ENCODE measurements at regions not wholly inside any gene's neighbourhood (a gene's known extent, or its start where the extent isn't known, plus 50 kb on each side); places are given as distances from the start of the nearest gene placed in this dataset.

- Mint-ChIP-seq H3K27ac (no peak overlapping the region), H3K36me3 (no peaks in the 10 kb centered on the region), H3K9me3 (peaks cover 0 to 15% (median 3%) of the 10 kb centered on the region in 6 donors), H3K4me3 (no peak overlapping the region), H3K4me1 (no peaks in the 10 kb centered on the region), H3K27me3 (ENCODE audit: low read depth in 3 of 3) (peaks cover 0 to 2% (median 0%) of the 10 kb centered on the region in 3 donors)
- no peak for DNase-seq
Measured at GRCh38 chr12:115618105-115618504, 659.4 kb downstream of the MED13L start.

GRCh38 chr12:115617391-115617790, 660.1 kb downstream of the MED13L start:
- no peak for DNase-seq
- Mint-ChIP-seq H3K27ac (no peak overlapping the region), H3K4me1 (no peaks in the 10 kb centered on the region), H3K27me3 (ENCODE audit: low read depth in 3 of 3) (peaks cover 0 to 2% (median 0%) of the 10 kb centered on the region in 3 donors), H3K9me3 (peaks cover 0 to 15% (median 3%) of the 10 kb centered on the region in 6 donors), H3K36me3 (no peaks in the 10 kb centered on the region), H3K4me3 (no peak overlapping the region)

- Mint-ChIP-seq H3K9me3 (peaks cover 0 to 3% (median 0%) of the 10 kb centered on the region in 6 donors), H3K27ac (no peak overlapping the region), H3K4me3 (no peak overlapping the region), H3K4me1 (no peaks in the 10 kb centered on the region), H3K27me3 (ENCODE audit: low read depth in 3 of 3) (peaks cover 0 to 9% (median 5%) of the 10 kb centered on the region in 3 donors), H3K36me3 (no peaks in the 10 kb centered on the region)
- no peak for DNase-seq
Measured at GRCh38 chr12:115611477-115611876, 666.0 kb downstream of the MED13L start.

GRCh38 chr12:115609347-115609746, 668.1 kb downstream of the MED13L start:
- no peak for DNase-seq
- Mint-ChIP-seq H3K27me3 (ENCODE audit: low read depth in 3 of 3) (peaks cover 4 to 12% (median 5%) of the 10 kb centered on the region in 3 donors), H3K4me3 (no peak overlapping the region), H3K9me3 (peaks cover 0 to 7% (median 4%) of the 10 kb centered on the region in 6 donors), H3K4me1 (no peaks in the 10 kb centered on the region), H3K27ac (no peak overlapping the region), H3K36me3 (no peaks in the 10 kb centered on the region)

GRCh38 chr12:115606040-115606439, 671.5 kb downstream of the MED13L start:
- H3K27ac Mint-ChIP-seq, result no peak overlapping the region
- no peaks in the 10 kb centered on the region for H3K36me3 Mint-ChIP-seq
- no peak overlapping the region for H3K4me3 Mint-ChIP-seq
- no peak for DNase-seq
- H3K4me1 Mint-ChIP-seq, result no peaks in the 10 kb centered on the region
- peaks cover 5 to 12% (median 6%) of the 10 kb centered on the region in 3 donors for H3K27me3 Mint-ChIP-seq (ENCODE audit: low read depth in 3 of 3)
- peaks cover 0 to 5% (median 4%) of the 10 kb centered on the region in 6 donors for H3K9me3 Mint-ChIP-seq

- Mint-ChIP-seq H3K9me3 (peaks cover 0 to 10% (median 0%) of the 10 kb centered on the region in 6 donors), H3K4me1 (no peaks in the 10 kb centered on the region), H3K27me3 (ENCODE audit: low read depth in 3 of 3) (peaks cover 0 to 9% (median 6%) of the 10 kb centered on the region in 3 donors), H3K36me3 (no peaks in the 10 kb centered on the region), H3K4me3 (no peak overlapping the region), H3K27ac (no peak overlapping the region)
- no peak for DNase-seq
Measured at GRCh38 chr12:115598871-115599811, 678.4 kb downstream of the MED13L start.

- no peaks in the 10 kb centered on the region for H3K36me3 Mint-ChIP-seq
- H3K4me1 Mint-ChIP-seq, result no peaks in the 10 kb centered on the region
- DNase-seq, result no peak
- no peak overlapping the region for H3K4me3 Mint-ChIP-seq
- H3K27me3 Mint-ChIP-seq (ENCODE audit: low read depth in 3 of 3), result peaks cover 0 to 9% (median 6%) of the 10 kb centered on the region in 3 donors
- H3K9me3 Mint-ChIP-seq, result peaks cover 0 to 15% (median 0%) of the 10 kb centered on the region in 6 donors
- no peak overlapping the region for H3K27ac Mint-ChIP-seq
Measured at GRCh38 chr12:115597157-115597712, 680.3 kb downstream of the MED13L start.

GRCh38 chr12:115588131-115588530, 689.4 kb downstream of the MED13L start:
- no peak overlapping the region for H3K4me3 Mint-ChIP-seq
- peaks cover 0 to 4% (median 0%) of the 10 kb centered on the region in 6 donors for H3K9me3 Mint-ChIP-seq
- H3K4me1 Mint-ChIP-seq, result no peaks in the 10 kb centered on the region
- no peaks in the 10 kb centered on the region for H3K36me3 Mint-ChIP-seq
- no peak overlapping the region for H3K27ac Mint-ChIP-seq
- no peak for DNase-seq
- peaks cover 2 to 4% (median 2%) of the 10 kb centered on the region in 3 donors for H3K27me3 Mint-ChIP-seq (ENCODE audit: low read depth in 3 of 3)

GRCh38 chr12:115584156-115584555, 693.3 kb downstream of the MED13L start:
- Mint-ChIP-seq H3K36me3 (no peaks in the 10 kb centered on the region), H3K27ac (no peak overlapping the region), H3K4me1 (no peaks in the 10 kb centered on the region), H3K27me3 (ENCODE audit: low read depth in 3 of 3) (peaks cover 2 to 4% (median 2%) of the 10 kb centered on the region in 3 donors), H3K9me3 (peaks cover 0 to 4% (median 0%) of the 10 kb centered on the region in 6 donors), H3K4me3 (no peak overlapping the region)
- DNase-seq, result no peak

- Mint-ChIP-seq H3K9me3 (peaks cover 0 to 4% (median 0%) of the 10 kb centered on the region in 6 donors), H3K27ac (no peak overlapping the region), H3K4me3 (no peak overlapping the region), H3K27me3 (ENCODE audit: low read depth in 3 of 3) (peaks cover 2 to 4% (median 2%) of the 10 kb centered on the region in 3 donors), H3K4me1 (no peaks in the 10 kb centered on the region), H3K36me3 (no peaks in the 10 kb centered on the region)
- DNase-seq, result no peak
Measured at GRCh38 chr12:115583591-115583990, 693.9 kb downstream of the MED13L start.

GRCh38 chr12:115577401-115577800, 700.1 kb downstream of the MED13L start:
- H3K27ac Mint-ChIP-seq, result no peak overlapping the region
- no peaks in the 10 kb centered on the region for H3K9me3 Mint-ChIP-seq
- no peaks in the 10 kb centered on the region for H3K4me1 Mint-ChIP-seq
- H3K27me3 Mint-ChIP-seq (ENCODE audit: low read depth in 3 of 3), result peaks cover 0 to 4% (median 2%) of the 10 kb centered on the region in 3 donors
- H3K36me3 Mint-ChIP-seq, result no peaks in the 10 kb centered on the region
- no peak for DNase-seq
- H3K4me3 Mint-ChIP-seq, result no peak overlapping the region

- Mint-ChIP-seq H3K36me3 (no peaks in the 10 kb centered on the region), H3K27ac (no peak overlapping the region), H3K4me3 (no peak overlapping the region), H3K4me1 (no peaks in the 10 kb centered on the region), H3K9me3 (no peaks in the 10 kb centered on the region), H3K27me3 (ENCODE audit: low read depth in 3 of 3) (peaks cover 0 to 4% (median 2%) of the 10 kb centered on the region in 3 donors)
- no peak for DNase-seq
Measured at GRCh38 chr12:115574826-115575225, 702.7 kb downstream of the MED13L start.

- H3K27ac Mint-ChIP-seq, result no peak overlapping the region
- H3K4me3 Mint-ChIP-seq, result no peak overlapping the region
- peaks cover 0 to 3% (median 2%) of the 10 kb centered on the region in 3 donors for H3K27me3 Mint-ChIP-seq (ENCODE audit: low read depth in 3 of 3)
- no peaks in the 10 kb centered on the region for H3K36me3 Mint-ChIP-seq
- no peaks in the 10 kb centered on the region for H3K9me3 Mint-ChIP-seq
- no peak for DNase-seq
- H3K4me1 Mint-ChIP-seq, result no peaks in the 10 kb centered on the region
Measured at GRCh38 chr12:115572440-115572839, 705.1 kb downstream of the MED13L start.

GRCh38 chr12:115571446-115571845, 706.0 kb downstream of the MED13L start:
- no peak overlapping the region for H3K4me3 Mint-ChIP-seq
- peaks cover 1 to 2% (median 1%) of the 10 kb centered on the region in 3 donors for H3K27me3 Mint-ChIP-seq (ENCODE audit: low read depth in 3 of 3)
- H3K9me3 Mint-ChIP-seq, result no peaks in the 10 kb centered on the region
- H3K27ac Mint-ChIP-seq, result no peak overlapping the region
- DNase-seq, result no peak
- H3K36me3 Mint-ChIP-seq, result no peaks in the 10 kb centered on the region
- no peaks in the 10 kb centered on the region for H3K4me1 Mint-ChIP-seq
